ENCODE measurements at regions not wholly inside any gene's neighbourhood (a gene's known extent, or its start where the extent isn't known, plus 50 kb on each side); places are given as distances from the start of the nearest gene placed in this dataset.

- Histone ChIP-seq H3K9me1 (replicated peaks; ENCODE audit: control insufficient read depth, extremely low read depth, insufficient read depth, low read length) (no peaks in the 10 kb centered on the region), H2AFZ (ENCODE audit: low read depth, low read length) (no peak overlapping the region), H4K20me1 (replicated peaks; ENCODE audit: control insufficient read depth, extremely low read depth, insufficient read depth, low read length) (no peaks in the 10 kb centered on the region), H3K27ac (ENCODE audit: insufficient read depth, low read depth, low read length) (no peak overlapping the region), H3K79me2 (ENCODE audit: control insufficient read depth, insufficient read depth, low read length) (no peaks in the 10 kb centered on the region), H3K9ac (replicated peaks; ENCODE audit: extremely low read depth, insufficient read depth, low read length) (no peak overlapping the region), H3K36me3 (ENCODE audit: control insufficient read depth in 2 of 2, extremely low read depth in 1 of 2, insufficient read depth in 2 of 2, low read length in 2 of 2) (no peaks in the 10 kb centered on the region), H3K27me3 (ENCODE audit: control insufficient read depth in 2 of 2, insufficient read depth in 2 of 2, low read length in 2 of 2) (no peaks in the 10 kb centered on the region), H3K4me2 (ENCODE audit: insufficient read depth, low read length) (no peak overlapping the region), H3K4me1 (ENCODE audit: control insufficient read depth, extremely low read depth, insufficient read depth, low read length) (no peaks in the 10 kb centered on the region), H3K9me3 (replicated peaks; ENCODE audit: control insufficient read depth, insufficient read depth, low read length) (no peaks in the 10 kb centered on the region), H3K4me3 (replicated peaks in 1 of 3; ENCODE audit: insufficient read depth in 1 of 3, low read depth in 1 of 3, low read length in 3 of 3) (no peak overlapping the region)
- FAIRE-seq: no peak
- BruUV-seq (replicated peaks): no TSS peak
- TF ChIP-seq JUN (IDR thresholded peaks at IDR 0.05; ENCODE audit: borderline replicate concordance, insufficient read depth, insufficient read length, low read depth): no peak
- POLR2A ChIA-PET: no interaction called here
- CTCF ChIA-PET: no interaction called here
- intact Hi-C loops (cut with micrococcal nuclease) (no loop called here), dilution Hi-C loops (cut with MboI; ENCODE audit: extremely low pct_ligation_motif_present, low sequenced_read_pairs) (no loop called here)
- no peak for DNase-seq (ENCODE audit: low read depth, low spot score)
These were observed 143.2 kb upstream of the SEL1L start for GRCh38 chr14:81676879-81677278.

DNA sequence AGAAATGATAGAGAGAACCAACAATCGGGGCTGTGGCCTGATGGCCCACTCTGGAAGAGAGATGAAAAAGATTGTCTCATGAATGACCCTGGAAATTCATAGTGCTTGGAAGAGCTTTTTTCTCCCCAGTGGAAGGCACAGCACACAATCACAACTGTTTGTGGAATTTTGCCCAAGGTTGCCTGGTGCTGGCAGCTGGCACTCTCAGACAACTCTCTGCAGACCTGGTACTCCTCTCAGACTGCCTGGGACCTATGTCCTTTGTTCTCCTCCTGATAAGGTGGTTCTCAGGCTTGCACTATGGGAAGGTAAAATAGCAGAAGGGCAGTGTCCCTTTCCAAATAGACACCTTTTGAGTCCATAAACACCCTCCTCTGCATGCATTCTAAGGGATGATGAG is 144.1 kb upstream of the SEL1L start:
- BruUV-seq (replicated peaks): no TSS peak
- no peak overlapping the region for H3K9ac ChIP-seq (replicated peaks; ENCODE audit: extremely low read depth, insufficient read depth, low read length)
- dilution Hi-C loops (cut with MboI; ENCODE audit: extremely low pct_ligation_motif_present, low sequenced_read_pairs): no loop called here
- no peaks in the 10 kb centered on the region for H3K36me3 ChIP-seq (ENCODE audit: control insufficient read depth in 2 of 2, extremely low read depth in 1 of 2, insufficient read depth in 2 of 2, low read length in 2 of 2)
- ChIA-PET POLR2A (no interaction called here), CTCF (no interaction called here)
- H3K4me1 ChIP-seq (ENCODE audit: control insufficient read depth, extremely low read depth, insufficient read depth, low read length): no peaks in the 10 kb centered on the region
- no peak overlapping the region for H3K4me2 ChIP-seq (ENCODE audit: insufficient read depth, low read length)
- H3K79me2 ChIP-seq (ENCODE audit: control insufficient read depth, insufficient read depth, low read length): no peaks in the 10 kb centered on the region
- no peaks in the 10 kb centered on the region for H3K27me3 ChIP-seq (ENCODE audit: control insufficient read depth in 2 of 2, insufficient read depth in 2 of 2, low read length in 2 of 2)
- no peaks in the 10 kb centered on the region for H4K20me1 ChIP-seq (replicated peaks; ENCODE audit: control insufficient read depth, extremely low read depth, insufficient read depth, low read length)
- H2AFZ ChIP-seq (ENCODE audit: low read depth, low read length): no peak overlapping the region
- H3K9me1 ChIP-seq (replicated peaks; ENCODE audit: control insufficient read depth, extremely low read depth, insufficient read depth, low read length): no peaks in the 10 kb centered on the region
- no peak overlapping the region for H3K4me3 ChIP-seq (replicated peaks in 1 of 3; ENCODE audit: insufficient read depth in 1 of 3, low read depth in 1 of 3, low read length in 3 of 3)
- no peak for TF ChIP-seq GATA2 (IDR thresholded peaks at IDR 0.05; ENCODE audit: insufficient read depth, insufficient read length, low read depth, low read length)
- no peak for TF ChIP-seq MYC (IDR thresholded peaks at IDR 0.05; ENCODE audit: low read depth, low read length)
- no peak for TF ChIP-seq JUN (IDR thresholded peaks at IDR 0.05; ENCODE audit: borderline replicate concordance, insufficient read depth, insufficient read length, low read depth)
- TF ChIP-seq POLR2A (IDR thresholded peaks at IDR 0.05; ENCODE audit: low read depth, low read length): no peak
- no peak for TF ChIP-seq CTCF (IDR thresholded peaks at IDR 0.05; ENCODE audit: extremely low read depth in 1 of 2, insufficient read depth in 1 of 2, low read depth in 1 of 2, low read length in 2 of 2)
- TF ChIP-seq POLR2AphosphoS5 (IDR thresholded peaks at IDR 0.05; ENCODE audit: insufficient read depth, low read depth, low read length): no peak
- no peak for TF ChIP-seq FOS (IDR thresholded peaks at IDR 0.05; ENCODE audit: borderline replicate concordance, insufficient read depth, low read length)
- no peak for TF ChIP-seq MAX (IDR thresholded peaks at IDR 0.05; ENCODE audit: insufficient read depth, insufficient read length)
- no peak for TF ChIP-seq EZH2 (IDR thresholded peaks at IDR 0.05; ENCODE audit: borderline replicate concordance, low read depth, low read length, severe bottlenecking)
- no peaks in the 10 kb centered on the region for H3K9me3 ChIP-seq (replicated peaks; ENCODE audit: control insufficient read depth, insufficient read depth, low read length)
- no peak overlapping the region for H3K27ac ChIP-seq (ENCODE audit: insufficient read depth, low read depth, low read length)
- DNase-seq (ENCODE audit: low read depth, low spot score) (no peak), FAIRE-seq (no peak)
- intact Hi-C loops (cut with micrococcal nuclease): no loop called here
